DND-41 (cell line): ENCODE measurements at regions not wholly inside any gene's neighbourhood (a gene's known extent, or its start where the extent isn't known, plus 50 kb on each side); places are given as distances from the start of the nearest gene placed in this dataset.
"Not testable (repeated sequence)": the region's sequence is repeated elsewhere in the genome, so short reads cannot be mapped to it uniquely, and the experiment has no call there.

Experiments used
- ATAC-seq: fragments of 200-7000 bp; cut with Tn5 transposase; 3 replicates; pipeline ENCODE4 v1.9.1; 2021; ENCODE audit warnings: low read depth; ENCODE audit not compliant: insufficient read depth
- DNase-seq: peaks from one replicate; pipeline ENCODE4 v3.0.0-alpha.2; 2020
- H2AFZ ChIP-seq: 2 replicates; pipeline ENCODE4 v1.6.0; 2012; ENCODE audit warnings: low read depth, low read length
- H3K27ac ChIP-seq: 2 replicates; pipeline ENCODE4 v1.5.1; 2012; ENCODE audit warnings: low read length, inconsistent platforms
- H3K27me3 ChIP-seq: fragments of 200-600 bp; sonication (generic); 2 replicates; pipeline ENCODE4 v1.6.0; 2012; ENCODE audit warnings: low read length, mild to moderate bottlenecking, inconsistent platforms; ENCODE audit not compliant: insufficient read depth, poor library complexity
- H3K36me3 ChIP-seq: 2 replicates; pipeline ENCODE4 v1.5.1; 2012; ENCODE audit warnings: low read length, inconsistent platforms; ENCODE audit not compliant: insufficient read depth
- H3K4me1 ChIP-seq: 2 replicates; pipeline ENCODE4 v1.5.1; 2012; ENCODE audit warnings: mild to moderate bottlenecking, low read length; ENCODE audit not compliant: insufficient read depth
- H3K4me2 ChIP-seq: 2 replicates; pipeline ENCODE4 v1.6.0; 2012; ENCODE audit warnings: mild to moderate bottlenecking, moderate library complexity, low read length, inconsistent platforms; ENCODE audit not compliant: insufficient read depth
- H3K4me3 ChIP-seq, 2 experiments: fragments of 200-600 bp in 1 of 2; shearing (Covaris generic) in 1 of 2; 2 replicates each; pipeline ENCODE4 v1.5.1; 2012 to 2016; ENCODE audit warnings: inconsistent platforms in 2 of 2, low read length in 2 of 2, mild to moderate bottlenecking in 2 of 2, low read depth in 1 of 2, moderate library complexity in 1 of 2
- H3K79me2 ChIP-seq: 2 replicates; pipeline ENCODE4 v1.6.0; 2012; ENCODE audit warnings: low read length, inconsistent platforms; ENCODE audit not compliant: insufficient read depth
- H3K9ac ChIP-seq: 2 replicates; pipeline ENCODE4 v1.6.0; 2012; ENCODE audit warnings: low read depth, mild to moderate bottlenecking, inconsistent platforms, low read length, moderate library complexity
- H3K9me3 ChIP-seq: 2 replicates; pipeline ENCODE4 v1.5.1; 2012; ENCODE audit warnings: low read length, moderate library complexity, mild to moderate bottlenecking, inconsistent platforms; ENCODE audit not compliant: insufficient read depth, severe bottlenecking
- H4K20me1 ChIP-seq: 2 replicates; pipeline ENCODE4 v1.6.0; 2012; ENCODE audit warnings: low read length; ENCODE audit not compliant: insufficient read depth
- CTCF ChIP-seq: IDR thresholded peaks from 2 replicates; pipeline ENCODE4 v1.5.1; 2012; ENCODE audit warnings: borderline replicate concordance, low read length, moderate library complexity, mild to moderate bottlenecking; ENCODE audit not compliant: poor library complexity, severe bottlenecking; ENCODE audit errors: extremely low read depth
- EZH2 ChIP-seq: IDR thresholded peaks from 3 replicates; pipeline ENCODE4 v1.6.1; 2012; ENCODE audit warnings: borderline replicate concordance, low read depth, mild to moderate bottlenecking, moderate library complexity, low read length, inconsistent platforms; ENCODE audit not compliant: severe bottlenecking

- Histone ChIP-seq H3K4me2 (no peak overlapping the region), H3K27ac (no peak overlapping the region), H4K20me1 (no peaks in the 10 kb centered on the region), H2AFZ (no peak overlapping the region), H3K4me1 (no peaks in the 10 kb centered on the region), H3K27me3 (no peaks in the 10 kb centered on the region), H3K4me3 (no peak overlapping the region), H3K9ac (no peak overlapping the region), H3K79me2 (no peaks in the 10 kb centered on the region), H3K9me3 (no peaks in the 10 kb centered on the region), H3K36me3 (no peaks in the 10 kb centered on the region)
- DNase-seq (no peak), ATAC-seq (no peak)
- TF ChIP-seq EZH2, result no peak
- no peak for TF ChIP-seq CTCF
Measured at GRCh38 chr2:192628017-192628416, 433.3 kb upstream of the TMEFF2 start.

GRCh38 chr2:192615105-192615504, 420.4 kb upstream of the TMEFF2 start:
- no peaks in the 10 kb centered on the region for H3K4me1 ChIP-seq
- no peak overlapping the region for H3K4me2 ChIP-seq
- no peaks in the 10 kb centered on the region for H4K20me1 ChIP-seq
- no peak for TF ChIP-seq CTCF
- no peak for TF ChIP-seq EZH2
- H3K27me3 ChIP-seq, result no peaks in the 10 kb centered on the region
- no peak overlapping the region for H3K27ac ChIP-seq
- DNase-seq (no peak), ATAC-seq (no peak)
- no peak overlapping the region for H3K4me3 ChIP-seq
- no peak overlapping the region for H2AFZ ChIP-seq
- H3K9ac ChIP-seq, result no peak overlapping the region
- no peaks in the 10 kb centered on the region for H3K9me3 ChIP-seq
- H3K36me3 ChIP-seq, result no peaks in the 10 kb centered on the region
- no peaks in the 10 kb centered on the region for H3K79me2 ChIP-seq

- no peaks in the 10 kb centered on the region for H3K4me1 ChIP-seq
- TF ChIP-seq CTCF (no peak), EZH2 (no peak)
- no peak overlapping the region for H3K4me2 ChIP-seq
- H3K4me3 ChIP-seq, result no peak overlapping the region
- peak; percentile 44; the same call in 1 of the 3 replicates for ATAC-seq
- no peak overlapping the region for H3K27ac ChIP-seq
- no peaks in the 10 kb centered on the region for H3K36me3 ChIP-seq
- no peak overlapping the region for H3K9ac ChIP-seq
- H3K9me3 ChIP-seq, result no peaks in the 10 kb centered on the region
- H2AFZ ChIP-seq, result no peak overlapping the region
- no peaks in the 10 kb centered on the region for H4K20me1 ChIP-seq
- H3K79me2 ChIP-seq, result no peaks in the 10 kb centered on the region
- H3K27me3 ChIP-seq, result no peaks in the 10 kb centered on the region
- no peak for DNase-seq
Measured at GRCh38 chr2:192604295-192604694, 409.6 kb upstream of the TMEFF2 start.

GRCh38 chr2:192598649-192599048, 403.9 kb upstream of the TMEFF2 start:
- ATAC-seq, H3K4me1 ChIP-seq, H3K9me3 ChIP-seq, H3K27ac ChIP-seq, H3K36me3 ChIP-seq, H3K27me3 ChIP-seq, H2AFZ ChIP-seq, H3K4me3 ChIP-seq, H3K4me2 ChIP-seq, DNase-seq, H3K79me2 ChIP-seq, H3K9ac ChIP-seq, H4K20me1 ChIP-seq: not testable (repeated sequence)
